GM19023 (cell line): ENCODE measurements at regions not wholly inside any gene's neighbourhood (a gene's known extent, or its start where the extent isn't known, plus 50 kb on each side); places are given as distances from the start of the nearest gene placed in this dataset.
"Not testable (repeated sequence)": the region's sequence is repeated elsewhere in the genome, so short reads cannot be mapped to it uniquely, and the experiment has no call there.

ENCODE experiments used
- ATAC-seq: cut with Tn5 transposase; IDR thresholded peaks from one replicate; pipeline ENCODE4 v1.9.1; 2021; ENCODE audit warnings: mild to moderate bottlenecking, moderate library complexity; ENCODE audit not compliant: unreplicated experiment

DNA sequence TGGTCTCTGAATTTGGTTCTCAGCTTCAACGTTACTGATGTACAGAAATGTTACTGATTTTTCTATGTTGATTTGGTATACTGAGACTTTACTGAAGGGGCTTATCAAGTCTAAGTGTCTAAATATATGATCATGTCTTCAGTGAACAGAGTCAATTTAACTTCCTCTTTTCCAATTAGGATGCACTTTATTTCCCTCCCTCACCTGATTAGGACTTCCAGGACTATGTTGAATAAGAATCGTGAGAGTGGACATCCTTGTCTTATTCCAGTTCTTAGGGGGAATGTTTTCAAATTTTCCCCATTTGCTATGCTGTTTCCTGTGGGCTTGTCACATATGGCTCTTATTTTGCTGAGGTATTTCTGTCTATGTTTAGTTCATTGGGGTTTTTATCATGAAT, 349.5 kb downstream of the PRR16 start:
- no peak for ATAC-seq

DNA sequence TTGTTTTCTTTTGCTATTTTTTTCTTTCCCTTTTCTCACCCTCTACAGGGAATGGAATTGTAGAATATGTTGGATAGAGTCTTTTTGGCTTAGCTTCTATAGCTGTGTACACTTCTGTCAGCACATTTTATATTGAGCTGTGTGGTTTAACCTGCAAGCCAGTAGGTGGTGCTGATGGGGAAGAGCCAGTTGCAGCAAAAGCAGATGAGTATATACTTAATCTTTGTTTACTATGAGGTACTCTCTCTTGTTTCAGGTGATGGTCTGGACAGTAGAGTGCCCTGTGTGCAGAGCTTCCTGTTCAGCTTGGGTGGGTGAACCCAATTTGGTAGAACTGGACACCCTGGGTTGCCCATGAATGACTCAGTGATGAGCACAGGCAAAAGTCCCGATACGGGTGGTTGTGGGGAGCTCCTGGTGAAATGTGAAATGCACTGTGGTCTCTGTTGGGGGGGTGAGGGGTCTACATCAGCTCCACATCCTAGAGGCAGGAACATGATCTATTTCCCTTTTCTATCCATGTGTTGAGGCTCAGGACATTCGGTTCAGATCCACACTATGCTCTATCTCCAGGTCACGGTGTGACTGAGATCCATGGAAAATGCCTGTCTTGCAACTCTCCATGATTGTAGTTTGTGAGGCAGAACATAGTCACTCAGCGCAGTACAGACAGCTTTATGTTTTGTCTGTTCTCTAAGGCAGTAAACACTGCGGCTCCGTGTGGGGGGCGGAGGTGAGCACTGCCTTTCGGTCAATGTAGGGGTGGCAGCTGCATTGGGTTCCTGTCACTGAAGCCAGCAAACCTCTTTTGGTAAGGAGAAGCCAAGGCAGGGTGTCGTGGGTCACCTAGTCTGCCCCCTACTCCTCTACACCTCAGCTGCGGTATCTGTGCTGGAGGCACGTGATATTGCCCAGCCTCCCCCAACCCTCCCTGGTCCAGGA, 353.2 kb downstream of the PRR16 start:
- no peak for ATAC-seq

DNA sequence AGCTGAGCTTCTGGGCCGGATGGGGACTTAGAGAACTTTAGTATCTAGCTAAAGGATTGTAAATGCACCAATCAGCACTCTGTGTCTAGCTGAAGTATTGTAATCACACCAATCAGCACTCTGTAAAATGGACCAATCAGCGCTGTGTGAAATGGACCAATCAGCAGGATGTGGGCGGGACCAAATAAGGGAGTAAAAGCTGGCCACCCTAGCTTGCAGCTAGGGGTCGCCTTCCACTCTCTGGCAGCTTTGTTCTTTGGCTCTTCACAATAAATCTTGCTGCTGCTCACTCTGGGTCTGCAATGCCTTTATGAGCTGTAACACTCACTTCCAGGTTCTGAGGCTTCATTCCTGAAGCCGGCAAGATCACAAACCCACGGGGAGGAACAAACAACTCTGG, 354.0 kb downstream of the PRR16 start:
- ATAC-seq, result no peak

DNA sequence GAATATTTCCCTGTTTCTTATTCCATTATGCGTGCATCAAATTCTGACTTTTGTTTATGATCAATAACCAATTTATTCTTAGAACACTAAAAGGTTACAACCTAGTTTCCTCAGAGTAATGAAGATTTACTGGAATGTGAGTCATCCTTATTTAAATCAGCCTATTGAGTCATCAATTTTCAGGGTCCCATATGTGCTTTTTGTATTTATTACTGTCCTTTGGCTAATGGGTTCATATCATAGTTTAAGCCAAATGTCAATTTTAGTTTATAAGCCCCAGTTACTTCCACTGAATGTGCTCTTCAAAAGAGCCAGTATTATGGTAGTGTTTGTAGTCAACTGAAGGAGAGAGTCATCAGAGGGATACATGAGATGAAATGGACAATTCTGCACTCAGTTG, 359.2 kb downstream of the PRR16 start:
- no peak for ATAC-seq

DNA sequence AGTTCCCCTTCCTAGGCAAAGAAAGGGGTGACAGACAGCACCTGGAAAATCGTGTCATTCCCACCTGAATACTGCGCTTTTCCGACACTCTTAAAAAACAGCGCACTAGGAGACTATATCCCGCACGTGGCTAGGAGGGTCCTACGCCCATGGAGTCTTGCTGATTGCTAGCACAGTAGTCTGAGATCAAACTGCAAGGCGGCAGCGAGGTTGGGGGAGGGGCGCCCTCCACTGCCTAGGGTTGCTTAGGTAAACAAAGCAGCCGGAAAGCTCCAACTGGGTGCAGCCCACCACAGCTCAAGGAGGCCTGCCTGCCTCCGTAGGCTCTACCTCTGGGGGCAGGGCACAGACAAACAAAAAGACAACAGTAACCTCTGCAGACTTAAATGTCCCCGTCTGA, 367.5 kb downstream of the PRR16 start:
- not testable (repeated sequence) for ATAC-seq

DNA sequence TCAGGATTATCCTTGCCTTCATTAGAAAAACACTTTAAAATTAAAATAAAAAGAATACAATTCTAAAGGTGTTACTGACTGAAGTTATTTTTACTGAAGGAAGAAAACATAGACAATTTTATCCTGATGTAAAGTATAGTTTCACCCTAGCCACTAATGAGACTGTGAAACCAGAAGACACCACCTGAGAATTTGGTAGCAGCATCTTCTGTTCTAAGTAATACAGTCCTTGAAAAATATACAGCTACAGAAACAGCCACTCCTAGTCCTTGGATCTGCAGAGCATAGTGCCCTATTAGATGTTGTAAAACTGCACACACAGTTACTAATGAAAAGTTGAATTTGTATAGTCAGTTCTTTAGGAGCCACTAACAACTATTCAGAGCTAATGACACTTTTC, 377.7 kb downstream of the PRR16 start:
- no peak for ATAC-seq

DNA sequence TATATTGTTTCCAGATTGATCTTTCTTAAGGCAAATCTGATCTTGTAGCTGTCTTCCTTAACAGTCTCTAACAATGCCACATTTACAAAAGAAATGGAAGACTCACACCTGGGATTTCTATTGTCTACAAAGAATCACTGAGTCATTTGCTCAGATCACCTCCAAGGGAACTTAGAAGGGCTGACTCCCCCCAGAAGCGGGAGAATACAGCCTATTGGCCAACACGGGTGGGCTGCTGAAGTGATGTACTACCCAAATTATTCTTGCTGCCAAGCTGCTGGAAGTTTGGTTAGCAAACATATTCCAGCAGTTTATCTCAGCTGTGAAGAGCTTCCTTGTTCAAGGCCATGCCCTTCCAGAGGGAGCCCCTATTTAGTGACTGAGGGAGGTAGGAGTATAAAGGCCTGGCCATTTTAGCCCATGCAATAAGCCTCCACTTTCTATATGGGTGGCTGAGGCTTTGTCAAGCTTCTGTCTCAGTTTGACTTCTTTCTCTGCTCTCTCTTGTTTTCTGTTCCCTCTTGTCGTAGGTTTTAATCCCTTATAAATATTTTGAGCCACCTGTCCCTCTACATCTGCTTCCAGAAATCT, 379.4 kb downstream of the PRR16 start:
- no peak for ATAC-seq

DNA sequence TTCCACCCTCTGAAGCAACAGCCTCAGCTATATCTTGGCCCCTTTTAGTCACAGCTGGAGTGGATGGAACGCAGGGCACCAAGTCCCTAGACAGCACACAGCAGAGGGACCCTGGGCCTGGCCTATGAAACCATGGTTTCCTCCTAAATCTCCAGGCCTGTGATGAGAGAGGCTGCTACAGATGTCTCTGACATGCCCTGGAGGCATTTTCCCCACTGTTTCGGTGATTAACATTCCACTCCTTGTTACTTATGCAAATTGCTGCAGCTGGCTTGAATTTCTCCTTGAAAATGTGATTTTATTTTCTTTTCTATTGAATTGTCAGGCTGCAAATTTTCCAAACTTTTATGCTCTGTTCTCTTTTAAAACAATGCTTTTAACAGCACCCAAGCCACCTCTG, 384.8 kb downstream of the PRR16 start:
- no peak for ATAC-seq

DNA sequence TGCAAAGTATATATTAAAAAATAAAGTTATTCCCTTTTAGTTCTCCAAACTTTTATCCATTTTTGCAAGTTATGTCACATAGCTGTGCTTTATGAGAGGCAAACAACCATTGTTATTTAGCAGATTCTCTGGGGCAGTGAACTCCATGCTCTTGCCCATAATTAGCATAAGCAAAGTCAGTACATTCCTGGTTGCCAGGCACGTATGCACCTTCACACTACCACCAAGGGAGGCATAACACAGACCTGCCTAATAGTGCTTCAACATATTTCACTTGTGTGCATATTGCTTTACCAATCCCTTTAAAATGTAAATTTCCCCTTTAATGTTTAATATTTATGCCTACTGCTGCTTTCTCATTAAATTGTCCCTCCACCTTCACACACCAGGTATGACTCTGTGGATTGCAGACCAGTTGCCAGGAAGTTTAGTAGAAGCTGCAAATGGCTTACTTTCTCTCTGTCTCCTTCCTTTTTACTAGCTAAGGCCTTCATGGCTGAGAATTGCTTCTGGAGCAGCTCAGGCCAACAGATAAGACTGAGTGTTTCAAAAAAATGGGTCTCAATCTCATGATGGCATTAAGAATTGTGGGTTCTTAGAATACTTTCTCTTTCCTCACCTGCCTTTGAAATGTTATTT, 388.2 kb downstream of the PRR16 start:
- no peak for ATAC-seq

DNA sequence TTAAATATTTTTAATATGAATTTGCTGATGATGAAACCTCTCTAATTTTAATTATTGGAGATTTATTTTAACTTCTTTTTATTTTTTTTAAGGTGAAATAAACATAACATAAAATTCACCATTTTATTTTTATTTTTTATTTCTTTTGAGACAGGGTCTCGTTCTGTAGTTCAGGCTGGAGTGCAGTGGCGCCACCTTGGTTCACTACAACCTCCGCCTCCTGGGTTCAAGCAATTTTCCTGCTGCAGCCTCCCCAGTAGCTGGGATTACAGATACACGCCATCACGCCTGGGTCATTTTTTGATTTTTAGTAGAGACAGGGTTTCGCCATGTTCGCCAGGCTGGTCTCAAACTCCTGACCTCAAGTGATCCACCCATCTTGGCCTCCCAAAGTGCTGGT, 402.9 kb downstream of the PRR16 start:
- ATAC-seq, result no peak

DNA sequence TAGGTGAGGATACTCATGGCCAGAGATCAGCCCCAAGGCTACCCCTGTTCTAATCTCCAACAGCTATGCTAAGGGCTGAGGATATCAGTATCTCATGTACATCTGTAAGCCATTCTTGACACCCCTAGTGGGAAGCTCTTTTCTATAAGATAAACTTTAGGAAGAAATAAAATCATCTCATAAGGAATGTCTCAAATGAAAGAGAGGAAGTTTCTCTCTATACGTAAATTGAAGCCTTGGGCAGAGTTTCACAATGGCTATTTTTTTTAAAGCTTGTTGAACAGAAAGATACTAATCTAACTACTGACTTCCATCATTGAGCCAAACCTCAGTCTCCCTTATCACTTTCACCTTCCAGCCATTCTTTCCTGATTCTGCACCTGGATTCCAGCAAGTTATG, 405.7 kb downstream of the PRR16 start:
- no peak for ATAC-seq

DNA sequence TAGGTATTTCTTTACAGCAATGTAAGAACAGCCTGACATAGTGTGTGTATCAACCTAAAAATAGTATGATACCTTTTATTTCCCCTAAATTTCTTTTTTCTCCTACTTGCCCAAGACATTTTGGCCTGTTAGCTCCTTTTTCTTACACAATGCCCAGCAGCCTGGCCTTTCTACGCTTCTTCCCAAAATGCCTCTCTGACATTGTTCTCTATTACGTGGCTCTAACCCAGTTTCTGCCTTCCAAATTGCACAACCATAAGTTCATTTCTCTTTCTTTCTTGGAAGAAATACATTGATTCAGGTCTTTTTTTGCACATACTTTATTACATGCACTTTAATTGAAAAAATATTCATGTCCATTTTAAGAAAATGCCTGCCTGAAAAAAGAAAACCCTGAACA, 408.2 kb downstream of the PRR16 start:
- no peak for ATAC-seq

DNA sequence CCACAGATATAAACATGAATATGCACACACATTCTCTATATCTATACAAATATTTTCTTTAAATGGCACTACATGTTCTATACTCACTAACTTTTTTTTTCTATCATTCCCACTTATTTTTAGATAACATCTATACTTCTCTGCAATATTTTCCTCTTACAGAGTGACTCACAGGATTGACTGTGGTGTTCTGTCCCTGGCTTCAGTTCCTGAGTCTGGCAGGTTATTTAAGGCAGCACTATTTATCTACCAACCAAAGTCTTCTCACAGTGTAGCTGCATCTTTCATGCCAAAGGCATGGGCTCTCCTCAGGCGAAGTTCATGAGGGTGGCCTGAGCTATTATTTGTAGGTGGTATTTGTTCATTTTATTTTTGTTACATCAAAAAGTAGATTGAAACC, 409.0 kb downstream of the PRR16 start:
- ATAC-seq, result no peak

DNA sequence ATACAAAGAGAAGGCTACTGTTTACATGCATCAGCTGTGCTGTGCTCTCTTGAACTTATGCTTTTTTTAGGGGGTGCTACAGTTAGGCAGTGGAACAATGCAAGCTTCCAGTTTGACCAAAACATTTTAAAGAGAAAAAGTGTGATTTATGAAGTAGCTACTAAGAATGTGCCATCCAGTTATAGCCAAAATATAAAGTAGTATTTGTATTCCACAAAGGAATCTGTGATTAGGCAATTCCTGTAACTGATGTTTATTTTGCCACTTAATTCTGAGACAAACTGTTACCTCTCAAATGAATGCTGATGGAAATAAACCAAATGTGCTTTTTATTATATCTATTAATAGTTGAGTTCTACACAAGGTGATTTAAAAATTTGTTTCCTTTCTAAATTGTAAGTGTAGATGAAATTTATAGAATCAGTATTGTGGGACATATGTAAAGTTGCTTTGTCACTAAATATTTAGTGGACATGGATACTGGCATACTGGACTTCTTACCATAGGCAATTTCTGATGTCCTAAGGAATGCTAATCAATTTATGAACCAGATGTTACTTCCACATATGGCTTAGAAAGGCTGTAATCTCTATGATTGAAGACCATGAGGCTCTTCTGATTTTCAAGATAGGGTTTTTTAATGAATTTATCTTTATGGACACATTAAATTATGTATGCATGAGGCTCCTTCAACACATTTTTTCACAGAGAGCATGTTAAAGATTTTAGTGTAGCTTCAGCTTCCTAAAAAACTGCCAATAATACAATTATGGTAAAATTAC, 410.2 kb downstream of the PRR16 start:
- ATAC-seq, result no peak

DNA sequence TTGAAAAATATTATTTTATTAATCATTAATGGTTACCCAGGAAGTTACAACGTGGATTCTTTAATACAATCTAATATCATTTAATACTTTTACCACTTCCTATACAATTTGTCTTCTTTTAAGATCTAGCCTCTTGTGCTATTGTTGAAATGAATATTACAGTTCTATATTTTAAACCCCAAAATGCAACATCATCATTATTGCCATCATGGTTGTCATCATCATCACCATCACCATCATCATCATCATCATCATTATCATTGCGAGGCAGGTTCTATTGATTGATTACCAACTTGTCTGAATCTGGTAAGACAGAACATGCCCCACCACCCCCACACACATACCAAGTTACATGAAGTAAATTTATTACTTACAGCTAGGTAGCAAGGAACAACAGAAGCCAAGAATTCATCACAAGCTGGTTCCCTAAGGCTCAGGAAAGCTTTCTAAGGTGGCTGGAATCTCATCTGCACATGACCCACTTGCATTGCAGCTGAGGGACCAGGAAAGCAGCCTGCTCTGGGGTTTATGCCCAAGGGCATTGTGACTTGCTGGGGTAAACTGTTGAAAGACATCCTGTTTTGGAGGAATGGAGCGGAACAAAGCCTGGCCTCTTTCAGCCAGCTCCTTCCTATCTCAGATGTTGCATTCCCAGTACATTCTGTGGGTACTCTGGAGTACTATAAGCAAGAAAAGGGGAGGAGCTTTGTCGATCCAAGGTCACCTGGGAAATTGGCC, 418.1 kb downstream of the PRR16 start:
- ATAC-seq, result no peak

DNA sequence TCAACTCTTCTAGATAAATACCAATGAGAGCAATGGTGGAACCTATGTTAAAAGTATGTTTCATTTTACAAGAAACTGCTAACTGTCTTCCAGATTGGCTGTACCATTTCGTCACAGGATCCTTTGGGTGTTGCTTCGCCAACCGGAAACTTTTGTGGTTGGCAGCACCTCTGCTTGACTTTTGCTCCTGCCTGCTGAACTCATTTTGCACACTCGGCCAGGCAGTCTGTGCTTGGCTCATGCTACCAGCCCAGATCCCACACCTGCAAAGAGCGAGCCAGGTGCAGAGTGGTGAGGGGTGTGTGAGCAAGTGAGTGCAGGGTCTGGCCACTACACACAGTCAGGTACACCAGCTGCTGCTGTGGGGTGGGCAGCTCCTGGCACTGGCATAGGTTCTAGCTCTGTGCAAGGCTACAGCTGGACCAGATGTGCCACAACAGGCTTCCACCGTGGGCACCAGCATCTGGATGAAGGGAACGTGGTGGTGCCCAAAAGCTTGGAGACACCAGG, 422.3 kb downstream of the PRR16 start:
- ATAC-seq, result no peak

DNA sequence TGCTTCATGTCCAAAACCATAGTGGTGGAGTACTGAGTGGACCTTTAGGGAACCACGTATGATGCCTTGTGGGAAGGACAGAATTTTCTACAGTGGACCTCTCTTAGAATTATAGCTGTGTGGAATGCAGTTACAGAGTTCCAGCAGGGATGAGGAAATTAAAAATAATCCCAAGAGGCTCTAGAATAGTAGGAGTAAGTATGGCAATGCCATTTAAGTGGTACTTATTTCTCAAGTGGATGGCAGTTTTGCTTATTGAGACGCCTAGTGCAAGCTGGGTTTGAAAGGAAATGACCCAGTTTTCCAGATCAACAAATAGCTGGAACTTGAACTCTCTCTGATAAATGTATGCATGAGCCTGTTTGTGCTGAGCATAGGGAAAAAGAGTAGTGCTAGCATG, 431.6 kb downstream of the PRR16 start:
- no peak for ATAC-seq

DNA sequence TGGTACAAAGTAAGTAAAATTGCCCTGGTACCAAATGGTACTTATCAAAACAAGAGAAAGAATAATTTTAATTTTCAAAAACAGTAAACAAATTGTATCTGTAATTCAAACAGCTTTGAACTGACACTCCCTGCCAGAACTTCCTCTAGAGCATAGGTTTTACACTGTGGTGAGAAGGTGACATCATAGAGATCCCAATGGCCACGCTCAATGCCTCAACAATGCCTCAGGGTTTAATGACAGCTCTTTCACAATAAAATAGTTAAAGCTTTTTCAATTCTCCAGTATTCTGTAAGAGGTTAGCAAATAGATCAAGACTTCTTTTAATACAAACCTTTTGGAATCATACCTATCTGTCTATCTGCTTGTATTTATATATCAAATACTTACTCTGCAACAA, 437.1 kb downstream of the PRR16 start:
- no peak for ATAC-seq

DNA sequence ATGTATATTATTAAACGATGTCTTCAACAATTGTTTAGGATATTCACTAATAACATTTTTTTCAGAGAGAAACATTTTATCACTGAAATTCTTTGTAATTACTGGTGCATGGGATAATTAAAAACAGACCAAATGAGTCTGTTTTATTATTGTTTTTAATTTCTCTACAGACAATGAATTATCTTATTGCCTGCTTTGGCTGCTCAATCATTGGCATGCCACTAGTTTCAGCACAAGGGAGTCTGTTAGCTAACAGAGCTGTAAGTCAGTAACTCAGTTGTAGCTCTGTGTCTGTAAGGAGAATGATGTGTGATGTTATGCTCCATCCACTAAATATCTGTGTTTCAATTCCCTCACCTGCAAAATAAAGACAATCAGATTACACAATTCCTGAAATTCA, 443.9 kb downstream of the PRR16 start:
- no peak for ATAC-seq

DNA sequence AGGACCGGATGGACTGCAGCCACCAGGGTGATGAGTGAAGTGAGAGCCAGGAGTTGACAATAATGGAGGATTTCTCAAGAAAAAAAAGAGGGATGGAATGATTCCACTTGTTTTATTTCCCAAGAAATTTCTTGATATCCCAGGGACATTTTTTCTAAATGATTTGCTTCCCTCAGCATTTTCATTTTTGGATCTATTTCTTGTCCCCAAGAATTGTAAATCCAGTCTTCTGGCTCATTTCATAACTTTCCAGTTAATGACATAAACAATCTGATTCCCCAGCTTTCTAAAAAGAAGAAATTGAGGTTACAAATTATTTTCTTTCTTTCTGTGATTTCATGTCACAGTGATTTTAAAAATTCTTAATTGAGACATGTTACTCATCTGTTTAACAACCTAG, 446.5 kb downstream of the PRR16 start:
- ATAC-seq, result no peak
